IMR-90 (cell line): ENCODE measurements at regions not wholly inside any gene's neighbourhood (a gene's known extent, or its start where the extent isn't known, plus 50 kb on each side); places are given as distances from the start of the nearest gene placed in this dataset.

Source experiments
- ATAC-seq: fragments of 200-7000 bp; cut with Tn5 transposase; 2 replicates; pipeline ENCODE4 v1.9.1; 2020; ENCODE audit warnings: low read depth, mild to moderate bottlenecking, moderate library complexity
- BruUV-seq: library from RNA; stranded (reverse); fragments of 400-500 nt; replicated peaks from 2 replicates; lab custom pipeline; 2021; lab: Mats Ljungman, UMichigan
- CTCF ChIA-PET: fragments of 300-600 bp; formaldehyde crosslinking; extraction: SDS; loops from one replicate; lab custom pipeline; 2021; ENCODE audit warnings: antibody characterized with exemption; lab: Yijun Ruan, JAX
- POLR2A ChIA-PET: fragments of 300-600 bp; sonication (Branson Sonifier 250); formaldehyde crosslinking; loops from one replicate; lab custom pipeline; 2022; ENCODE audit warnings: antibody characterized with exemption; ENCODE audit not compliant: unreplicated experiment; lab: Charles Lee
- DNase-seq: peaks from one replicate; pipeline ENCODE4 v3.0.0; 2013
- H2AFZ ChIP-seq: replicated peaks from 2 replicates; pipeline ENCODE3; 2013; ENCODE audit warnings: low read length, mild to moderate bottlenecking; ENCODE audit not compliant: poor library complexity
- H2AK5ac ChIP-seq: 2 replicates; pipeline ENCODE4 v1.6.1; 2013; ENCODE audit warnings: low read depth, low read length, inconsistent platforms
- H2AK9ac ChIP-seq: replicated peaks from 2 replicates; pipeline ENCODE3; 2013; ENCODE audit warnings: mild to moderate bottlenecking, low read depth, low read length, moderate library complexity; ENCODE audit not compliant: poor library complexity
- H2BK120ac ChIP-seq: 2 replicates; pipeline ENCODE4 v1.6.1; 2013; ENCODE audit warnings: low read depth, low read length, inconsistent platforms
- H2BK15ac ChIP-seq: 3 replicates; pipeline ENCODE4 v1.6.1; 2013; ENCODE audit warnings: low read depth, low read length, inconsistent platforms
- H2BK20ac ChIP-seq: 2 replicates; pipeline ENCODE4 v1.6.1; 2013; ENCODE audit warnings: low read depth, mild to moderate bottlenecking, inconsistent platforms, low read length, moderate library complexity
- H2BK5ac ChIP-seq: 2 replicates; pipeline ENCODE4 v1.6.1; 2013; ENCODE audit warnings: mild to moderate bottlenecking, low read depth, low read length, inconsistent platforms; ENCODE audit not compliant: poor library complexity, severe bottlenecking
- H3K14ac ChIP-seq: replicated peaks from 2 replicates; pipeline ENCODE4 v1.6.1; 2013; ENCODE audit warnings: low read depth, low read length, inconsistent platforms
- H3K18ac ChIP-seq: 2 replicates; pipeline ENCODE4 v1.6.1; 2013; ENCODE audit warnings: low read depth, low read length, control low read depth
- H3K23ac ChIP-seq: 2 replicates; pipeline ENCODE4 v1.6.1; 2013; ENCODE audit warnings: low read depth, low read length, inconsistent platforms
- H3K27ac ChIP-seq: 2 replicates; pipeline ENCODE4 v1.5.1; 2013; ENCODE audit warnings: mild to moderate bottlenecking, control low read depth, low read length; ENCODE audit not compliant: insufficient read depth
- H3K27me3 ChIP-seq: 2 replicates; pipeline ENCODE4 v1.6.1; 2013; ENCODE audit warnings: low read length; ENCODE audit not compliant: control insufficient read depth, insufficient read depth
- H3K36me3 ChIP-seq: 2 replicates; pipeline ENCODE4 v1.6.1; 2013; ENCODE audit warnings: low read length, mixed read lengths; ENCODE audit not compliant: control insufficient read depth, insufficient read depth
- H3K4ac ChIP-seq: 2 replicates; pipeline ENCODE4 v1.6.1; 2013; ENCODE audit warnings: low read depth, low read length, inconsistent platforms
- H3K4me1 ChIP-seq: 2 replicates; pipeline ENCODE4 v1.6.1; 2013; ENCODE audit warnings: low read length, mixed read lengths; ENCODE audit not compliant: control insufficient read depth, insufficient read depth
- H3K4me2 ChIP-seq: 2 replicates; pipeline ENCODE4 v1.6.1; 2013; ENCODE audit warnings: low read depth, mild to moderate bottlenecking, control low read depth, low read length, moderate library complexity
- H3K4me3 ChIP-seq: 2 replicates; pipeline ENCODE4 v1.5.1; 2013; ENCODE audit warnings: low read depth, mild to moderate bottlenecking, control low read depth, low read length, moderate library complexity; ENCODE audit not compliant: insufficient read depth
- H3K56ac ChIP-seq: 2 replicates; pipeline ENCODE4 v1.6.1; 2013; ENCODE audit warnings: low read length, inconsistent platforms; ENCODE audit not compliant: insufficient read depth; ENCODE audit errors: extremely low read depth
- H3K79me1 ChIP-seq, 2 experiments: 2 replicates each; pipeline ENCODE4 v1.6.1; 2013; ENCODE audit warnings: low read length in 2 of 2, inconsistent platforms in 1 of 2, low read depth in 1 of 2
- H3K9ac ChIP-seq: 2 replicates; pipeline ENCODE4 v1.6.1; 2013; ENCODE audit warnings: low read depth, low read length, control low read depth
- H3K9me1 ChIP-seq: 2 replicates; pipeline ENCODE4 v1.6.1; 2013; ENCODE audit warnings: low read length, inconsistent platforms; ENCODE audit not compliant: insufficient read depth
- H3K9me3 ChIP-seq: 2 replicates; pipeline ENCODE4 v1.6.1; 2013; ENCODE audit warnings: low read length; ENCODE audit not compliant: control insufficient read depth, insufficient read depth
- H4K20me1 ChIP-seq: 2 replicates; pipeline ENCODE4 v1.6.1; 2013; ENCODE audit warnings: low read length, inconsistent platforms; ENCODE audit not compliant: insufficient read depth
- H4K5ac ChIP-seq: 2 replicates; pipeline ENCODE4 v1.6.1; 2013; ENCODE audit warnings: mild to moderate bottlenecking, low read depth, low read length, control low read depth
- H4K8ac ChIP-seq, 2 experiments: 2 replicates each; pipeline ENCODE4 v1.6.1; 2013; ENCODE audit warnings: low read depth in 2 of 2, low read length in 2 of 2, control low read depth in 1 of 2, inconsistent platforms in 1 of 2
- H4K91ac ChIP-seq: 2 replicates; pipeline ENCODE4 v1.6.1; 2013; ENCODE audit warnings: low read depth, low read length, inconsistent platforms; ENCODE audit not compliant: insufficient read depth
- BHLHE40 ChIP-seq: fragments of 150-350 bp; IDR thresholded peaks from 2 replicates; pipeline ENCODE4 v1.6.1; 2016; ENCODE audit warnings: mild to moderate bottlenecking, low read depth, low read length
- CEBPB ChIP-seq: IDR thresholded peaks from 2 replicates; pipeline ENCODE4 v1.6.1; 2012; ENCODE audit warnings: low read depth, low read length, improper control_type of control experiment
- CHD1 ChIP-seq: IDR thresholded peaks from 2 replicates; pipeline ENCODE4 v1.6.1; 2012; ENCODE audit warnings: low read depth, low read length, improper control_type of control experiment
- MAZ ChIP-seq: IDR thresholded peaks from 2 replicates; pipeline ENCODE4 v1.6.1; 2012; ENCODE audit warnings: low read depth, mild to moderate bottlenecking, low read length, improper control_type of control experiment, moderate library complexity, borderline replicate concordance
- RAD21 ChIP-seq: IDR thresholded peaks from 2 replicates; pipeline ENCODE4 v1.6.1; 2012; ENCODE audit warnings: low read length, improper control_type of control experiment
- SMC3 ChIP-seq: fragments of 150-350 bp; IDR thresholded peaks from 2 replicates; pipeline ENCODE4 v1.6.1; 2016; ENCODE audit warnings: low read depth, mild to moderate bottlenecking, antibody characterized with exemption, low read length, moderate library complexity
- WGBS, 2 experiments: methylation state at CpG; one replicate each; pipeline versions ENCODE4 v1.1.5 to v1.1.7; 2013; ENCODE audit warnings: missing lambda C conversion rate in 2 of 2; ENCODE audit not compliant: insufficient read length in 1 of 2; ENCODE audit errors: extremely low coverage in 2 of 2; 5-methylcytosine and 5-hydroxymethylcytosine counted together
- dilution Hi-C: fragments of 300-500 bp; cut with HindIII; formaldehyde crosslinking; loops from one replicate; pipeline ENCODE4 v1.14.3; 2018; ENCODE audit warnings: low sequenced_read_pairs; ENCODE audit not compliant: unreplicated experiment
- in situ Hi-C: fragments of 300-500 bp; cut with MboI; formaldehyde crosslinking; loops from 3 replicates; pipeline ENCODE4 v1.14.3; 2019; ENCODE audit warnings: low sequenced_read_pairs, inconsistent platforms, mixed read lengths
- intact Hi-C: fragments of 100-400 bp; cut with micrococcal nuclease; formaldehyde crosslinking; loops from 2 replicates; pipeline ENCODE4 v1.10.0; 2022
- TF ChIP-seq, protein P1 (sequence below): fragments of 150-350 bp; IDR thresholded peaks from 2 replicates; pipeline ENCODE4 v1.6.1; 2016; ENCODE audit warnings: low read depth, mild to moderate bottlenecking, low read length, moderate library complexity, borderline replicate concordance
- TF ChIP-seq, protein P2 (sequence below): fragments of 150-350 bp; IDR thresholded peaks from 2 replicates; pipeline ENCODE4 v1.6.1; 2017; ENCODE audit warnings: mild to moderate bottlenecking, antibody characterized with exemption, low read length, low read depth

DNA sequence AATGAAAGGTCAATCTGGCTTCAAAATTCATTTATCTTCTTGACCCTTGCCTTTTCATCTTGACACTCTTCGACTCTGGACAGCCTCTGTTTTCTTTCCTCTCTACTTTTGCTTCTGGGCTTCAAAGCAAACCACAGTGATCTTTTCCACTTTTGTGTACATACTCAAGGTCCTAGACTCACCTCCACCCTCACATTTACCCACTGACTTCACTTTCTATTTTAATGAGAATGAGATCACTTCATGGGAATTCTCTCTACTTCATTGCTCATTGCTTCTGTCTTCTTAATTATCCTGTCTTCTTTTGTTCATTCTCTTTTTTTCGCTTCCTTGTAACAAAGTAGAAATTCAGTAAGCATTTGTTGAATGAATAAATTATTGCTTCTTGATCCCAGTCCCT is 330.1 kb upstream of the HAND2 start:
- ATAC-seq = no peak
- no peaks in the 10 kb centered on the region for H3K79me1 ChIP-seq
- H4K8ac ChIP-seq = no peak overlapping the region
- no TSS peak for BruUV-seq
- H2AK5ac ChIP-seq = no peak overlapping the region
- intact Hi-C loops (no loop called here), in situ Hi-C loops (no loop called here), dilution Hi-C loops (no loop called here)
- H4K20me1 ChIP-seq = no peaks in the 10 kb centered on the region
- no peak overlapping the region for H3K9ac ChIP-seq
- no peak overlapping the region for H3K14ac ChIP-seq
- TF ChIP-seq, protein P1, sequence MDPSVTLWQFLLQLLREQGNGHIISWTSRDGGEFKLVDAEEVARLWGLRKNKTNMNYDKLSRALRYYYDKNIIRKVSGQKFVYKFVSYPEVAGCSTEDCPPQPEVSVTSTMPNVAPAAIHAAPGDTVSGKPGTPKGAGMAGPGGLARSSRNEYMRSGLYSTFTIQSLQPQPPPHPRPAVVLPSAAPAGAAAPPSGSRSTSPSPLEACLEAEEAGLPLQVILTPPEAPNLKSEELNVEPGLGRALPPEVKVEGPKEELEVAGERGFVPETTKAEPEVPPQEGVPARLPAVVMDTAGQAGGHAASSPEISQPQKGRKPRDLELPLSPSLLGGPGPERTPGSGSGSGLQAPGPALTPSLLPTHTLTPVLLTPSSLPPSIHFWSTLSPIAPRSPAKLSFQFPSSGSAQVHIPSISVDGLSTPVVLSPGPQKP = no peak
- no peak for TF ChIP-seq CHD1
- no peak for TF ChIP-seq MAZ
- no peak for TF ChIP-seq SMC3
- no peak for TF ChIP-seq RAD21
- TF ChIP-seq BHLHE40 = no peak
- TF ChIP-seq CEBPB = no peak
- TF ChIP-seq, protein P2, sequence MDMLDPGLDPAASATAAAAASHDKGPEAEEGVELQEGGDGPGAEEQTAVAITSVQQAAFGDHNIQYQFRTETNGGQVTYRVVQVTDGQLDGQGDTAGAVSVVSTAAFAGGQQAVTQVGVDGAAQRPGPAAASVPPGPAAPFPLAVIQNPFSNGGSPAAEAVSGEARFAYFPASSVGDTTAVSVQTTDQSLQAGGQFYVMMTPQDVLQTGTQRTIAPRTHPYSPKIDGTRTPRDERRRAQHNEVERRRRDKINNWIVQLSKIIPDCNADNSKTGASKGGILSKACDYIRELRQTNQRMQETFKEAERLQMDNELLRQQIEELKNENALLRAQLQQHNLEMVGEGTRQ = no peak
- ChIA-PET POLR2A (no interaction called here), CTCF (no interaction called here)
- H3K18ac ChIP-seq = no peak overlapping the region
- WGBS, 2 experiments = no CpG with 5 or more reads among the region's 2 CpGs
- H3K4me1 ChIP-seq = no peaks in the 10 kb centered on the region
- H3K23ac ChIP-seq = no peak overlapping the region
- no peaks in the 10 kb centered on the region; the same call in 1 of the 2 replicates for H3K9me3 ChIP-seq
- no peak overlapping the region for H3K27ac ChIP-seq
- no peak overlapping the region for H4K5ac ChIP-seq
- H3K9me1 ChIP-seq = no peaks in the 10 kb centered on the region
- no peak overlapping the region for H3K4ac ChIP-seq
- no peaks in the 10 kb centered on the region for H3K36me3 ChIP-seq
- no peak overlapping the region for H3K4me2 ChIP-seq
- no peak overlapping the region for H2BK15ac ChIP-seq
- no peak overlapping the region for H2AFZ ChIP-seq
- no peak overlapping the region for H2BK5ac ChIP-seq
- H2BK120ac ChIP-seq = no peak overlapping the region
- no peak overlapping the region for H2BK20ac ChIP-seq
- no peak overlapping the region for H4K91ac ChIP-seq
- no peak overlapping the region for H3K4me3 ChIP-seq
- DNase-seq = no peak
- no peak overlapping the region for H3K56ac ChIP-seq
- no peak overlapping the region for H2AK9ac ChIP-seq
- H3K27me3 ChIP-seq = no peaks in the 10 kb centered on the region
